Epithelial cell of proximal tubule (primary cell): ENCODE measurements at regions not wholly inside any gene's neighbourhood (a gene's known extent, or its start where the extent isn't known, plus 50 kb on each side); places are given as distances from the start of the nearest gene placed in this dataset.

Source experiments
- DNase-seq: peaks from one replicate; pipeline ENCODE4 v3.0.0-alpha.2; 2011; ENCODE audit warnings: low read depth
- H3K4me3 ChIP-seq: 2 replicates; pipeline ENCODE4 v1.5.1; 2011; ENCODE audit warnings: low read depth, mild to moderate bottlenecking, low read length
- TF ChIP-seq, protein P1 (sequence below): conservative IDR thresholded peaks from 2 replicates; pipeline ENCODE4 v1.5.1; 2012; ENCODE audit warnings: low read depth, mild to moderate bottlenecking, low read length

DNA sequence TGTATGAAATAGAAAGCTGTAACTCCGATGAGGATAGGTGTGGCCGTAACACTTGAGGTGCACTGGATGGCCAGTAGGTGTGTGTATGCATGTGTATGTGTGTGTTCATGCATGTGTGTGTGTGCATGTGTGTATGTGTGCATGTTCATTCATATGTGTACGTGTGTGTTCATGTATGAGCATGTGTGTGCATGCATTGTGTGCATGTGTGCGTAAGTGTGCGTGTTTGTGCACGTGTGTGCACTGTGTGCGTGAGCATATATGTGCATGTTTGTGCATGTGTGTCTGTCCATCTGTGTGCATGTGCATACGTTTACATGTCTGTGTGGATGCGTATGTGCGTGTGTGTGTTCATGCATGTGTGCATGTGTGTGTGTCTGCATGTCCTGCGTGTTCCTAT lies 145.5 kb downstream of the C16orf95 start:
- TF ChIP-seq, protein P1, sequence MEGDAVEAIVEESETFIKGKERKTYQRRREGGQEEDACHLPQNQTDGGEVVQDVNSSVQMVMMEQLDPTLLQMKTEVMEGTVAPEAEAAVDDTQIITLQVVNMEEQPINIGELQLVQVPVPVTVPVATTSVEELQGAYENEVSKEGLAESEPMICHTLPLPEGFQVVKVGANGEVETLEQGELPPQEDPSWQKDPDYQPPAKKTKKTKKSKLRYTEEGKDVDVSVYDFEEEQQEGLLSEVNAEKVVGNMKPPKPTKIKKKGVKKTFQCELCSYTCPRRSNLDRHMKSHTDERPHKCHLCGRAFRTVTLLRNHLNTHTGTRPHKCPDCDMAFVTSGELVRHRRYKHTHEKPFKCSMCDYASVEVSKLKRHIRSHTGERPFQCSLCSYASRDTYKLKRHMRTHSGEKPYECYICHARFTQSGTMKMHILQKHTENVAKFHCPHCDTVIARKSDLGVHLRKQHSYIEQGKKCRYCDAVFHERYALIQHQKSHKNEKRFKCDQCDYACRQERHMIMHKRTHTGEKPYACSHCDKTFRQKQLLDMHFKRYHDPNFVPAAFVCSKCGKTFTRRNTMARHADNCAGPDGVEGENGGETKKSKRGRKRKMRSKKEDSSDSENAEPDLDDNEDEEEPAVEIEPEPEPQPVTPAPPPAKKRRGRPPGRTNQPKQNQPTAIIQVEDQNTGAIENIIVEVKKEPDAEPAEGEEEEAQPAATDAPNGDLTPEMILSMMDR = no peak
- H3K4me3 ChIP-seq = no peak overlapping the region
- no peak for DNase-seq

DNA sequence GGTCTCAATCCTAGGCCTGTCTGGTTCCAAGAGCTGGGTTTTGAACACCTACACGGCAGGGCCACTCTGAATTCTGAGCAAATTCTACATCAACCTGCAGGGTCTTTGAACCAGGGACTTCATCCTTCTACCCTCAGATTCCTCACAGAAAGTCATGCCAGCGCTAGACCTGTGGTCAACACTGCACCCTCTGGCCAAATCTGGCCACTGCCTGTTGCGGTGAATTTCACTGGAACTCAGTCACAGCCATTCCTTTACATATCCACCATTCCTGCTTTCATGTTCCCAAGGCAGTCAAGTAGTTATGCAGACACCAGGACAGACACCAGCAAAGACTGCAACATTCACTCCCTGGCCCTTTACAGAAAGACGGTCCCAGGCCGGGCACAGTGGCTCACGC lies 144.6 kb downstream of the C16orf95 start:
- no peak overlapping the region for H3K4me3 ChIP-seq
- no peak for DNase-seq
- TF ChIP-seq, protein P1 = no peak

DNA sequence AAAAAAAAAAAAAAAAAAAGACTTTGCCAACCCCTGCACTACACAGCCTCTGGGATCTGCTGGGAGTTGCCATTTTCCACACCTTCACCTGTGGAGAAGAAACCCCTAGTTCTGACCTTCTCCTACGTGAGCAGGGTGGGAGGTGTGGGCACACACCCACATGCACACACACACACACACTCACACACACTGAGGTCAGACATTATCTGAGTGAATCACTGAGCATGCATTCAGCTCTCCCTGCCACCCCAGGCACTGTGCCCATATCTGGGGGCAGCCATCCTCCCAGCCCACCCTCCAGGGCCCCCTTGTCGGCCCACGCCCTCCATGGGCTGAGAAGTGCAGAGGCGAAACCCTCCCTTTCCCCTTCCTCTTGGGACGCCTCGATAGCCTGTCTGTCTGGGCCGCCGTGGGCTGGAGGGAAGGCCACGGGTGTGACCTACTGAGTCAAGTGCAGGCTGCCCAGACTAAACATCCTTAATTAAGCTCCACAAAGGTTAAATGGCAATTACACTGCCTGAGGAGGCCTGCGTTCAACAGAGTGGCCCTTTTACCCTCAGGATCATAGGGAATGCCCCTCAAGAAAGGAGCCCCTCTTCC lies 143.8 kb downstream of the C16orf95 start:
- DNase-seq = no peak
- H3K4me3 ChIP-seq = no peak overlapping the region
- TF ChIP-seq, protein P1 = no peak

DNA sequence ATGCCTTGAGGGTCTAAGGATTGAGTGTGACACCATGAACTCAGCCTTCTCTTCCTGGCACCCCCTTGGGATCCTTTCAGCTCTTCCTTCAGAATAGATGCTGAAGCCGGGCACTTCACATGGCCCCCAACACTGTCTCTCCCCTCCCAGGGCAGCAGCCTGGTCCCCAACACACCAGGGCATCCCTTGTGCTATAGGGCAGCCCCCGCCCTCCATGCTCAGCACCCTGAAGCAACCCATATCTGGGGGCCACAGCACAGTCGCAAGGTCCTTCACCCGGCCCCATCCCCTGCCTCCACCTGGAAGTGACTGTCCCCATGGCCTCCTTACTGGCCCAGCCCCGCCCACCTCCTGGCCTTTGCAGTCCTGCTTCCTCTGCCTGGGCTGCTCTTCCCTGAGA lies 143.1 kb downstream of the C16orf95 start:
- no peak for DNase-seq
- TF ChIP-seq, protein P1 = no peak
- no peak overlapping the region for H3K4me3 ChIP-seq

DNA sequence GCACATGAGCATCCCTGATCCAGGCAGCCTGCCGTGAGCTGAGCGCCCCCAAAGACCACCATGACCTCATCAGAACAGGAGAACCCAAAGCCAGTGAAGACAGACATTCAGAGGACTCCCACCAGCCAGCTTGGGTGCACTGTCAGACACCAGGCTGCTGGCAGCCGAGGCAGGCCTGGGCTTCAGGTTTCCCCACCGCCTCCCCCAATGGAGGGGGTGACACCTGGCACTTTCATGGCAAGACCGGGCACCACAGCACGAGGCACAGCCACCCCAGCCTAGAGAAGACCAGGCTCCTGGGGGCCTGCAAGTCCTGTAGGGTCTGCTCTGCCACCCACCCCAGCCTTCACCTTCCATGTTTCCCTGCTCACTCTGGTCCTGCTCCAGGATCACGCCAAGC lies 140.5 kb downstream of the C16orf95 start:
- TF ChIP-seq, protein P1 = no peak
- DNase-seq = no peak
- no peak overlapping the region for H3K4me3 ChIP-seq

DNA sequence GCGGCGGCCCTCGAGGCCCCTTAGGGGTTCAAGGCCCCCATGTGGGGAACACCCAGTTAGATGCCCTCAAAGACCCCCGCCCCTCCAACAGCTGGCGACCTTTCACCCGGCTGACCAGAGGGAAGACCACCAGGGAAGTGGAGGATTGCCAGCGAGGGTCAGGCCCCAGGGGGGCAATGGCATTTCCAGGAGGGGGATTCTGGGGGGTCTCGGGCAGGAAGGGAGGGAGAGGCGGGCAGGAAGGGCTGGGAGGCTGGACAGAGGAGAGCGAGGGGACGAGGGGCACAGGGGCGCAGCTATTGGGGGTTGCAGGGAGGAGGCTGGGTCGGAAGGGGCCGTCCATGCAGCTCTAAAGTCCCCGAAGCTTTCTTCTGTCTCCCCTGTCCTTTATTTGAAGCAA lies 139.5 kb downstream of the C16orf95 start:
- DNase-seq = no peak
- H3K4me3 ChIP-seq = no peak overlapping the region
- TF ChIP-seq, protein P1 = no peak

DNA sequence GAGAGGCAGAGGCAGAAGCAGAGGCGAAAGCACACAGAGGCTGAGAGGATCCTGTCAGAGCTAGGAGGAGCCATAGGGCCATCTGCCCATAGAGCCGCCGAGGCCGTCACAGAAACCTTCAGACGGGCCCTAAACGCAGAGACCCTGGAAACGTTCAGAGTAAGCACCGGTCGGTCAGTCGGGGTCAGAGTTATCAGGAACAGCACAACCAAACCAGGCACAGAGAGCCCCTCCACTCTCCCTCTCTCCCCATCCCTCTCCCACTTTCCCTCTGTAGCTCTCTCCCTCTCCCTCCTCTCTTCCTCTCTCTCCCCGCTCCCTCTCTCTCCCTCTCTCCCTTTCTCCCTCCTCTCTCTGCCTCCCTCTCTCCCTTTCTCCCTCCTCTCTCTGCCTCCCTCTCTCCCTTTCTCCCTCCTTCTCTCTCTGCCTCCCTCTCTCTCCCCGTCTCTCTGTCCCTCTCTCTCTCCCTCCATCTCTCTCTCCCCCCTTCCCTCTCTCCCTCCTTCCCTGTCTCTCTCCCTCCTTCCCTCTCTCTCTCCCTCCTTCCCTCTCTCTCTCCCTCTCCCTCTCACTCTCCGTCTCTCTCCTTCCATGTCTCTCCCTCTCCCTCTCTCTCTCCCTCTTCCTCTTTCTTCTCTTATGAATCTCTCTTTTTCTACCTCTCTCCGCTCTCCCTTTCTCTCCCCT lies 138.9 kb downstream of the C16orf95 start:
- TF ChIP-seq, protein P1 = no peak
- no peak for DNase-seq

More for the DNA sequence above, 138.9 kb downstream of the C16orf95 start:
- no peak overlapping the region for H3K4me3 ChIP-seq
